ENCODE measurements at regions not wholly inside any gene's neighbourhood (a gene's known extent, or its start where the extent isn't known, plus 50 kb on each side); places are given as distances from the start of the nearest gene placed in this dataset.
A peak's percentile ranks its signal among the peaks of the same experiment; 100 is the strongest.

DNA sequence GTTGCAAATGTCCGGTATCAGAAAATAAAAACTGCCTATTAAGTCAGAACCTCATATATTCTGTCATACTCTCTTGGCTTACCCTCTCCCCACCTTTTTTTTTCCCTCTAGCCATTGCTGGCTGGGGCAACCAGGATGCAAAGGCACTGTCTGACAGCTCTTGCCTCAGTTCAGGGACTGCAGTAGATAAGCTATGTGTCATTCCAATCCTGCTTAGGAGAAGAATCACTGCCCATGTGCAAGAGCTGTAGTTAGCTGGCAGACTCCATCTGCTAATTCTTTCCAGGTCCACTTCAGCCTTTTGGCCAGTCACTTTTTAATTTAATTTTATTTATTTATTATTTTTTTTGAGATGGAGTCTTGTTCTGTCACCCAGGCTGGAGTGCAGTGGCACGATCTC, 895.6 kb upstream of the SLC10A2 start:
- no peaks in the 10 kb centered on the region for H3F3A ChIP-seq (replicated peaks; ENCODE audit: low read depth)
- no peaks in the 10 kb centered on the region for H4K20me1 ChIP-seq (replicated peaks; ENCODE audit: insufficient read depth)
- H3K27me3 Mint-ChIP-seq (ENCODE audit: insufficient read depth, low read depth, poor library complexity) = no peaks in the 10 kb centered on the region
- no peak overlapping the region for H3K4me3 ChIP-seq
- H3K9me3 Mint-ChIP-seq = no peaks in the 10 kb centered on the region
- peak overlapping the region; percentile 42; the same call in 1 of the 2 replicates for H3K27ac Mint-ChIP-seq
- TF ChIP-seq POLR2AphosphoS5 (IDR thresholded peaks at IDR 0.05; ENCODE audit: low read depth) = no peak
- no peak overlapping the region for H3K4me2 ChIP-seq
- no peaks in the 10 kb centered on the region for H3K4me1 ChIP-seq (ENCODE audit: insufficient read depth)
- no peaks in the 10 kb centered on the region; the same call in 1 of the 2 replicates for H3K9me2 ChIP-seq (ENCODE audit: insufficient read depth)
- no peaks in the 10 kb centered on the region for H3K36me3 ChIP-seq (ENCODE audit: insufficient read depth)
- no peaks in the 10 kb centered on the region for H3K4me1 Mint-ChIP-seq
- H2AFZ ChIP-seq = no peak overlapping the region
- no peaks in the 10 kb centered on the region for H3K36me3 Mint-ChIP-seq (ENCODE audit: low read depth)
- no peak overlapping the region for H3K4me3 Mint-ChIP-seq
- DNase-seq (ENCODE audit: low spot score) (no peak), ATAC-seq (no peak)
- no peaks in the 10 kb centered on the region for H3K27me3 ChIP-seq (ENCODE audit: insufficient read depth)
- H3K27ac ChIP-seq (ENCODE audit: low read depth) = no peak overlapping the region
- H3K79me2 ChIP-seq (replicated peaks; ENCODE audit: insufficient read depth) = no peaks in the 10 kb centered on the region

DNA sequence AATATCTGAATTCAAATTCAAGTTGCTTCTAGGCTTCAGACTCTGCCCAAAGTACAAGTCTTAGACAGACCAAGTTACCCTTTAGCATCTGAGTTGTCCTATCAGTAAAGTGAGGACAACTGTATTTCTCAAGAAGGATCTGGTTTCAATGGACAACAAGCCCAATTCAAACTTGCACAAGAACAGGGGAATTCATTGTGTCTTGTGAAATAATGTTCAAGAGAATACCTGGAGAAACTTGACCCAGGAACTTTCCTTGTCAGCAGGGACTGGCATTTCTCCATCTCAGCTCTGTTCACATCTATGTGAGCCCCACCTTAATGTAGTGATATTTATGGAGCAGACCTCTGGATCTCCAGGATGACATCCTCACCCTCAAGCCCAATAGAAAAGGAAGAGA, 894.9 kb upstream of the SLC10A2 start:
- Histone ChIP-seq H2AFZ (no peak overlapping the region), H3K4me3 (no peak overlapping the region), H3K9me2 (ENCODE audit: insufficient read depth) (no peaks in the 10 kb centered on the region; the same call in 1 of the 2 replicates)
- TF ChIP-seq, protein P1, sequence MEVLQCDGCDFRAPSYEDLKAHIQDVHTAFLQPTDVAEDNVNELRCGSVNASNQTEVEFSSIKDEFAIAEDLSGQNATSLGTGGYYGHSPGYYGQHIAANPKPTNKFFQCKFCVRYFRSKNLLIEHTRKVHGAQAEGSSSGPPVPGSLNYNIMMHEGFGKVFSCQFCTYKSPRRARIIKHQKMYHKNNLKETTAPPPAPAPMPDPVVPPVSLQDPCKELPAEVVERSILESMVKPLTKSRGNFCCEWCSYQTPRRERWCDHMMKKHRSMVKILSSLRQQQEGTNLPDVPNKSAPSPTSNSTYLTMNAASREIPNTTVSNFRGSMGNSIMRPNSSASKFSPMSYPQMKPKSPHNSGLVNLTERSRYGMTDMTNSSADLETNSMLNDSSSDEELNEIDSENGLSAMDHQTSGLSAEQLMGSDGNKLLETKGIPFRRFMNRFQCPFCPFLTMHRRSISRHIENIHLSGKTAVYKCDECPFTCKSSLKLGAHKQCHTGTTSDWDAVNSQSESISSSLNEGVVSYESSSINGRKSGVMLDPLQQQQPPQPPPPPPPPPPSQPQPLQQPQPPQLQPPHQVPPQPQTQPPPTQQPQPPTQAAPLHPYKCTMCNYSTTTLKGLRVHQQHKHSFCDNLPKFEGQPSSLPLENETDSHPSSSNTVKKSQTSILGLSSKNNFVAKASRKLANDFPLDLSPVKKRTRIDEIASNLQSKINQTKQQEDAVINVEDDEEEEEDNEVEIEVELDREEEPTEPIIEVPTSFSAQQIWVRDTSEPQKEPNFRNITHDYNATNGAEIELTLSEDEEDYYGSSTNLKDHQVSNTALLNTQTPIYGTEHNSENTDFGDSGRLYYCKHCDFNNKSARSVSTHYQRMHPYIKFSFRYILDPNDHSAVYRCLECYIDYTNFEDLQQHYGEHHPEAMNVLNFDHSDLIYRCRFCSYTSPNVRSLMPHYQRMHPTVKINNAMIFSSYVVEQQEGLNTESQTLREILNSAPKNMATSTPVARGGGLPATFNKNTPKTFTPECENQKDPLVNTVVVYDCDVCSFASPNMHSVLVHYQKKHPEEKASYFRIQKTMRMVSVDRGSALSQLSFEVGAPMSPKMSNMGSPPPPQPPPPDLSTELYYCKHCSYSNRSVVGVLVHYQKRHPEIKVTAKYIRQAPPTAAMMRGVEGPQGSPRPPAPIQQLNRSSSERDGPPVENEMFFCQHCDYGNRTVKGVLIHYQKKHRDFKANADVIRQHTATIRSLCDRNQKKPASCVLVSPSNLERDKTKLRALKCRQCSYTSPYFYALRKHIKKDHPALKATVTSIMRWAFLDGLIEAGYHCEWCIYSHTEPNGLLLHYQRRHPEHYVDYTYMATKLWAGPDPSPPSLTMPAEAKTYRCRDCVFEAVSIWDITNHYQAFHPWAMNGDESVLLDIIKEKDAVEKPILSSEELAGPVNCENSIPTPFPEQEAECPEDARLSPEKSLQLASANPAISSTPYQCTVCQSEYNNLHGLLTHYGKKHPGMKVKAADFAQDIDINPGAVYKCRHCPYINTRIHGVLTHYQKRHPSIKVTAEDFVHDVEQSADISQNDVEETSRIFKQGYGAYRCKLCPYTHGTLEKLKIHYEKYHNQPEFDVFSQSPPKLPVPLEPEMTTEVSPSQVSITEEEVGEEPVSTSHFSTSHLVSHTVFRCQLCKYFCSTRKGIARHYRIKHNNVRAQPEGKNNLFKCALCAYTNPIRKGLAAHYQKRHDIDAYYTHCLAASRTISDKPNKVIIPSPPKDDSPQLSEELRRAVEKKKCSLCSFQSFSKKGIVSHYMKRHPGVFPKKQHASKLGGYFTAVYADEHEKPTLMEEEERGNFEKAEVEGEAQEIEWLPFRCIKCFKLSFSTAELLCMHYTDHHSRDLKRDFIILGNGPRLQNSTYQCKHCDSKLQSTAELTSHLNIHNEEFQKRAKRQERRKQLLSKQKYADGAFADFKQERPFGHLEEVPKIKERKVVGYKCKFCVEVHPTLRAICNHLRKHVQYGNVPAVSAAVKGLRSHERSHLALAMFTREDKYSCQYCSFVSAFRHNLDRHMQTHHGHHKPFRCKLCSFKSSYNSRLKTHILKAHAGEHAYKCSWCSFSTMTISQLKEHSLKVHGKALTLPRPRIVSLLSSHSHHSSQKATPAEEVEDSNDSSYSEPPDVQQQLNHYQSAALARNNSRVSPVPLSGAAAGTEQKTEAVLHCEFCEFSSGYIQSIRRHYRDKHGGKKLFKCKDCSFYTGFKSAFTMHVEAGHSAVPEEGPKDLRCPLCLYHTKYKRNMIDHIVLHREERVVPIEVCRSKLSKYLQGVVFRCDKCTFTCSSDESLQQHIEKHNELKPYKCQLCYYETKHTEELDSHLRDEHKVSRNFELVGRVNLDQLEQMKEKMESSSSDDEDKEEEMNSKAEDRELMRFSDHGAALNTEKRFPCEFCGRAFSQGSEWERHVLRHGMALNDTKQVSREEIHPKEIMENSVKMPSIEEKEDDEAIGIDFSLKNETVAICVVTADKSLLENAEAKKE (CRISPR knock-in tag; IDR thresholded peaks at IDR 0.05) = no peak
- TF ChIP-seq CREB1 (CRISPR knock-in tag; IDR thresholded peaks at IDR 0.05; ENCODE audit: low read depth) (no peak), POLR2AphosphoS5 (IDR thresholded peaks at IDR 0.05; ENCODE audit: low read depth) (no peak), NANOG (IDR thresholded peaks at IDR 0.05; ENCODE audit: borderline replicate concordance) (no peak), STAT1 (IDR thresholded peaks at IDR 0.05; ENCODE audit: unreplicated experiment) (no peak), ZNF331 (CRISPR knock-in tag; IDR thresholded peaks at IDR 0.05; ENCODE audit: low read depth) (no peak), JUNB (IDR thresholded peaks at IDR 0.05; ENCODE audit: unreplicated experiment) (no peak), ZNF114 (CRISPR knock-in tag; IDR thresholded peaks at IDR 0.05) (no peak), EZH2phosphoT487 (IDR thresholded peaks at IDR 0.05; ENCODE audit: unreplicated experiment) (no peak)
- TF ChIP-seq, protein P2, sequence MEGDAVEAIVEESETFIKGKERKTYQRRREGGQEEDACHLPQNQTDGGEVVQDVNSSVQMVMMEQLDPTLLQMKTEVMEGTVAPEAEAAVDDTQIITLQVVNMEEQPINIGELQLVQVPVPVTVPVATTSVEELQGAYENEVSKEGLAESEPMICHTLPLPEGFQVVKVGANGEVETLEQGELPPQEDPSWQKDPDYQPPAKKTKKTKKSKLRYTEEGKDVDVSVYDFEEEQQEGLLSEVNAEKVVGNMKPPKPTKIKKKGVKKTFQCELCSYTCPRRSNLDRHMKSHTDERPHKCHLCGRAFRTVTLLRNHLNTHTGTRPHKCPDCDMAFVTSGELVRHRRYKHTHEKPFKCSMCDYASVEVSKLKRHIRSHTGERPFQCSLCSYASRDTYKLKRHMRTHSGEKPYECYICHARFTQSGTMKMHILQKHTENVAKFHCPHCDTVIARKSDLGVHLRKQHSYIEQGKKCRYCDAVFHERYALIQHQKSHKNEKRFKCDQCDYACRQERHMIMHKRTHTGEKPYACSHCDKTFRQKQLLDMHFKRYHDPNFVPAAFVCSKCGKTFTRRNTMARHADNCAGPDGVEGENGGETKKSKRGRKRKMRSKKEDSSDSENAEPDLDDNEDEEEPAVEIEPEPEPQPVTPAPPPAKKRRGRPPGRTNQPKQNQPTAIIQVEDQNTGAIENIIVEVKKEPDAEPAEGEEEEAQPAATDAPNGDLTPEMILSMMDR (conservative IDR thresholded peaks at IDR 0.05; ENCODE audit: low read depth in 2 of 2) = no peak
- TF ChIP-seq, protein P3, sequence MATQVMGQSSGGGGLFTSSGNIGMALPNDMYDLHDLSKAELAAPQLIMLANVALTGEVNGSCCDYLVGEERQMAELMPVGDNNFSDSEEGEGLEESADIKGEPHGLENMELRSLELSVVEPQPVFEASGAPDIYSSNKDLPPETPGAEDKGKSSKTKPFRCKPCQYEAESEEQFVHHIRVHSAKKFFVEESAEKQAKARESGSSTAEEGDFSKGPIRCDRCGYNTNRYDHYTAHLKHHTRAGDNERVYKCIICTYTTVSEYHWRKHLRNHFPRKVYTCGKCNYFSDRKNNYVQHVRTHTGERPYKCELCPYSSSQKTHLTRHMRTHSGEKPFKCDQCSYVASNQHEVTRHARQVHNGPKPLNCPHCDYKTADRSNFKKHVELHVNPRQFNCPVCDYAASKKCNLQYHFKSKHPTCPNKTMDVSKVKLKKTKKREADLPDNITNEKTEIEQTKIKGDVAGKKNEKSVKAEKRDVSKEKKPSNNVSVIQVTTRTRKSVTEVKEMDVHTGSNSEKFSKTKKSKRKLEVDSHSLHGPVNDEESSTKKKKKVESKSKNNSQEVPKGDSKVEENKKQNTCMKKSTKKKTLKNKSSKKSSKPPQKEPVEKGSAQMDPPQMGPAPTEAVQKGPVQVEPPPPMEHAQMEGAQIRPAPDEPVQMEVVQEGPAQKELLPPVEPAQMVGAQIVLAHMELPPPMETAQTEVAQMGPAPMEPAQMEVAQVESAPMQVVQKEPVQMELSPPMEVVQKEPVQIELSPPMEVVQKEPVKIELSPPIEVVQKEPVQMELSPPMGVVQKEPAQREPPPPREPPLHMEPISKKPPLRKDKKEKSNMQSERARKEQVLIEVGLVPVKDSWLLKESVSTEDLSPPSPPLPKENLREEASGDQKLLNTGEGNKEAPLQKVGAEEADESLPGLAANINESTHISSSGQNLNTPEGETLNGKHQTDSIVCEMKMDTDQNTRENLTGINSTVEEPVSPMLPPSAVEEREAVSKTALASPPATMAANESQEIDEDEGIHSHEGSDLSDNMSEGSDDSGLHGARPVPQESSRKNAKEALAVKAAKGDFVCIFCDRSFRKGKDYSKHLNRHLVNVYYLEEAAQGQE (IDR thresholded peaks at IDR 0.05; ENCODE audit: unreplicated experiment) = no peak

More for the DNA sequence above, 894.9 kb upstream of the SLC10A2 start:
- Mint-ChIP-seq H3K9me3 (no peaks in the 10 kb centered on the region), H3K27me3 (ENCODE audit: insufficient read depth, low read depth, poor library complexity) (no peaks in the 10 kb centered on the region), H3K4me1 (no peaks in the 10 kb centered on the region), H3K27ac (no peak overlapping the region), H3K4me3 (no peak overlapping the region), H3K36me3 (ENCODE audit: low read depth) (no peaks in the 10 kb centered on the region)
- Histone ChIP-seq H3K27ac (ENCODE audit: low read depth) (no peak overlapping the region), H3K36me3 (ENCODE audit: insufficient read depth) (no peaks in the 10 kb centered on the region), H3K27me3 (ENCODE audit: insufficient read depth) (no peaks in the 10 kb centered on the region), H4K20me1 (replicated peaks; ENCODE audit: insufficient read depth) (no peaks in the 10 kb centered on the region), H3K4me2 (no peak overlapping the region), H3K79me2 (replicated peaks; ENCODE audit: insufficient read depth) (no peaks in the 10 kb centered on the region), H3K4me1 (ENCODE audit: insufficient read depth) (no peaks in the 10 kb centered on the region), H3F3A (replicated peaks; ENCODE audit: low read depth) (no peaks in the 10 kb centered on the region)
- no peak for DNase-seq (ENCODE audit: low spot score)
- ATAC-seq = no peak

Measured in GM23338 (cell line).